Duodenal mucosa (tissue), 2 donors: ENCODE measurements at regions not wholly inside any gene's neighbourhood (a gene's known extent, or its start where the extent isn't known, plus 50 kb on each side); places are given as distances from the start of the nearest gene placed in this dataset.

Source experiments
- H3K27ac ChIP-seq: one replicate; pipeline ENCODE4 v1.7.0; 2013; ENCODE audit warnings: low read depth, low read length
- H3K27me3 ChIP-seq, 2 donors: one replicate each; pipeline ENCODE4 v1.7.0; 2013; ENCODE audit warnings: low read length in 2 of 2, control low read depth in 1 of 2; ENCODE audit not compliant: insufficient read depth in 2 of 2, control insufficient read depth in 1 of 2
- H3K36me3 ChIP-seq, 2 donors: one replicate each; pipeline ENCODE4 v1.7.0; 2013; ENCODE audit warnings: low read length in 2 of 2, control low read depth in 1 of 2; ENCODE audit not compliant: insufficient read depth in 2 of 2, control insufficient read depth in 1 of 2
- H3K4me1 ChIP-seq, 2 donors: one replicate each; pipeline ENCODE4 v1.7.0; 2013; ENCODE audit warnings: low read length in 2 of 2, control low read depth in 1 of 2; ENCODE audit not compliant: insufficient read depth in 2 of 2, control insufficient read depth in 1 of 2
- H3K4me3 ChIP-seq, 2 donors: one replicate each; pipeline ENCODE4 v1.7.0; 2013; ENCODE audit warnings: low read length in 2 of 2, low read depth in 1 of 2
- H3K9ac ChIP-seq, 2 donors: one replicate each; pipeline ENCODE4 v1.7.0; 2013; ENCODE audit warnings: low read length in 2 of 2, low read depth in 1 of 2
- H3K9me3 ChIP-seq, 2 donors: one replicate each; pipeline ENCODE4 v1.7.0; 2013; ENCODE audit warnings: low read length in 2 of 2, control low read depth in 1 of 2; ENCODE audit not compliant: control insufficient read depth in 1 of 2

GRCh38 chr1:194256010-194256409 is 1069.6 kb upstream of the B3GALT2 start:
- Histone ChIP-seq H3K4me1 (no peaks in the 10 kb centered on the region), H3K9me3 (no peaks in the 10 kb centered on the region), H3K9ac (no peak overlapping the region), H3K27ac (no peak overlapping the region), H3K36me3 (no peaks in the 10 kb centered on the region), H3K27me3 (no peaks in the 10 kb centered on the region), H3K4me3 (no peak overlapping the region)

- Histone ChIP-seq H3K4me1 (no peaks in the 10 kb centered on the region), H3K9me3 (no peaks in the 10 kb centered on the region), H3K27ac (no peak overlapping the region), H3K9ac (no peak overlapping the region), H3K4me3 (no peak overlapping the region), H3K36me3 (no peaks in the 10 kb centered on the region), H3K27me3 (no peaks in the 10 kb centered on the region)
These were observed 1065.8 kb upstream of the B3GALT2 start for GRCh38 chr1:194252199-194252598.

GRCh38 chr1:194241215-194241614 is 1054.8 kb upstream of the B3GALT2 start:
- no peaks in the 10 kb centered on the region for H3K4me1 ChIP-seq
- H3K4me3 ChIP-seq: no peak overlapping the region
- no peaks in the 10 kb centered on the region for H3K9me3 ChIP-seq
- H3K27me3 ChIP-seq: no peaks in the 10 kb centered on the region
- no peak overlapping the region for H3K27ac ChIP-seq
- no peaks in the 10 kb centered on the region for H3K36me3 ChIP-seq
- no peak overlapping the region for H3K9ac ChIP-seq

GRCh38 chr1:194233069-194233468 is 1046.7 kb upstream of the B3GALT2 start:
- H3K4me1 ChIP-seq: no peaks in the 10 kb centered on the region
- H3K36me3 ChIP-seq: no peaks in the 10 kb centered on the region
- no peak overlapping the region for H3K27ac ChIP-seq
- H3K9ac ChIP-seq: no peak overlapping the region
- H3K4me3 ChIP-seq: no peak overlapping the region
- no peaks in the 10 kb centered on the region for H3K27me3 ChIP-seq
- H3K9me3 ChIP-seq: no peaks in the 10 kb centered on the region

- no peak overlapping the region for H3K27ac ChIP-seq
- H3K4me3 ChIP-seq: no peak overlapping the region
- no peaks in the 10 kb centered on the region for H3K9me3 ChIP-seq
- H3K36me3 ChIP-seq: no peaks in the 10 kb centered on the region
- H3K4me1 ChIP-seq: peaks cover 0 to 4% of the 10 kb centered on the region in 2 donors
- no peak overlapping the region for H3K9ac ChIP-seq
- no peaks in the 10 kb centered on the region for H3K27me3 ChIP-seq
These were observed 1044.1 kb upstream of the B3GALT2 start for GRCh38 chr1:194230351-194231144.

GRCh38 chr1:194228427-194228826 is 1042.0 kb upstream of the B3GALT2 start:
- Histone ChIP-seq H3K9ac (no peak overlapping the region), H3K9me3 (no peaks in the 10 kb centered on the region), H3K4me1 (peaks cover 0 to 4% of the 10 kb centered on the region in 2 donors), H3K27ac (no peak overlapping the region), H3K27me3 (no peaks in the 10 kb centered on the region), H3K4me3 (no peak overlapping the region), H3K36me3 (no peaks in the 10 kb centered on the region)

GRCh38 chr1:194227161-194227560 is 1040.7 kb upstream of the B3GALT2 start:
- no peak overlapping the region for H3K9ac ChIP-seq
- H3K9me3 ChIP-seq: no peaks in the 10 kb centered on the region
- H3K4me3 ChIP-seq: no peak overlapping the region
- H3K27me3 ChIP-seq: no peaks in the 10 kb centered on the region
- H3K36me3 ChIP-seq: no peaks in the 10 kb centered on the region
- H3K4me1 ChIP-seq: peaks cover 0 to 4% of the 10 kb centered on the region in 2 donors
- H3K27ac ChIP-seq: no peak overlapping the region

- H3K4me3 ChIP-seq: no peak overlapping the region
- H3K36me3 ChIP-seq: no peaks in the 10 kb centered on the region
- no peaks in the 10 kb centered on the region for H3K9me3 ChIP-seq
- H3K27ac ChIP-seq: no peak overlapping the region
- H3K9ac ChIP-seq: no peak overlapping the region
- H3K27me3 ChIP-seq: no peaks in the 10 kb centered on the region
- H3K4me1 ChIP-seq: peaks cover 0 to 4% of the 10 kb centered on the region in 2 donors
These were observed 1039.4 kb upstream of the B3GALT2 start for GRCh38 chr1:194225821-194226220.

GRCh38 chr1:194223596-194223995 is 1037.2 kb upstream of the B3GALT2 start:
- Histone ChIP-seq H3K4me1 (peaks cover 0 to 4% of the 10 kb centered on the region in 2 donors), H3K27me3 (no peaks in the 10 kb centered on the region), H3K27ac (no peak overlapping the region), H3K9me3 (no peaks in the 10 kb centered on the region), H3K4me3 (no peak overlapping the region), H3K36me3 (no peaks in the 10 kb centered on the region), H3K9ac (no peak overlapping the region)

- no peak overlapping the region for H3K9ac ChIP-seq
- no peaks in the 10 kb centered on the region for H3K36me3 ChIP-seq
- no peak overlapping the region for H3K4me3 ChIP-seq
- H3K9me3 ChIP-seq: no peaks in the 10 kb centered on the region
- no peaks in the 10 kb centered on the region for H3K4me1 ChIP-seq
- no peaks in the 10 kb centered on the region for H3K27me3 ChIP-seq
- no peak overlapping the region for H3K27ac ChIP-seq
These were observed 1029.0 kb upstream of the B3GALT2 start for GRCh38 chr1:194215448-194215847.
